ENCODE measurements at regions not wholly inside any gene's neighbourhood (a gene's known extent, or its start where the extent isn't known, plus 50 kb on each side); places are given as distances from the start of the nearest gene placed in this dataset.

DNA sequence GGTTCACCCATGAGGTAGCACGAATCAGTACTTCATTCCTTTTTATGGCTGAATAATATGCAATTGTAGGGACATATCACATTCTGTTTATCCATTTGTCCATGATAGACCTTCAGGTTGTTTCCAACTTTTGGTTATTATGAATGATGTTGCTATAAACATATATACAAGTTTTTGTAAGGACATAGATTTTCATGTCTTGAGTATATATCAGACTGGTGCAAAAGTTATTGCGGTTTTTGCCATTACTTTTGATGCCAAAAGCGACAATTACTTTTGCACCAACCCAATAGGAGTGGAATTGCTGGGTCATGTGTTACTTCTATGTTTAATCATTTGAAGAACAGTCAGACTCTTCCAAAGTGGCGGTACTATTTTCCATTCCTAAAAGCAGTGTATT lies 361.5 kb downstream of the RPS24 start:
- no peak for DNase-seq (ENCODE audit: low spot score)

DNA sequence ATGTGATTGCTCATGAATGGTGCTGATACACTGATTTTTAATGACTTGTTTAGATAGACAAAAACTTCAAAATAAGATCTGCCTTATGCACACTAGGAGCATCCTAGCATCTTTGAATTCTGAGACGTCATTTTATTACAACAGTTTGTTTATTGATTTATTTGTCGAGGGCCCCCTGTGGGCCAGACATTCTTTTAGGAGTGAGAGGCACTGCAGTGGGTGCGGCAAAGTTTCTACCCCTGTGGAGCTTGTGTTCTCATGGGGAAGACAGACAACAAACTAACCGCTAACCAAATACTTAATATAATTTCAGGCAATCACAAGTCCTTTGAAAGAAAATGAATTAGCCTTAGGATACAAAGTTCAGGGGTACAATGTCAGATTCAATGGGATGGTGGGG lies 363.1 kb downstream of the RPS24 start:
- DNase-seq (ENCODE audit: low spot score): no peak

DNA sequence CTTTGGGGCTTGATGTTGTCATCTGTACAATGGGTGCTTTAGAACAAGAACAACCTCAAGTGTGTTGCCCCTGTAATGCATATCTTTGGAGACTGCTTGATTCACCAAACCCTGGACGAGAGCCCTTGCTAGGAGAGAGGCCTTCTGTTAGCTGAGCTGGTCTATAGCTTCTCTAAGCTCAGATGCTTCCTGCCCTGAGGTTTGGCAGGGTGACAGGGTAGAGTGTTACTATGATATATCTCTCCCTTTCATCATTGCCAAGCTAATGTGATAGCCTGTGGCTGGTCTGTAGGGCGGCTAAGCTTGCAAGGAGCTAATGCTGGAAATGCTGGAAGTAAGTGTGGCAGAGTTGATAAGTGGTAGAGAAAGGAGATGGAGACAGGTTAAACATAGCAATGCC lies 364.1 kb downstream of the RPS24 start:
- DNase-seq (ENCODE audit: low spot score): no peak

DNA sequence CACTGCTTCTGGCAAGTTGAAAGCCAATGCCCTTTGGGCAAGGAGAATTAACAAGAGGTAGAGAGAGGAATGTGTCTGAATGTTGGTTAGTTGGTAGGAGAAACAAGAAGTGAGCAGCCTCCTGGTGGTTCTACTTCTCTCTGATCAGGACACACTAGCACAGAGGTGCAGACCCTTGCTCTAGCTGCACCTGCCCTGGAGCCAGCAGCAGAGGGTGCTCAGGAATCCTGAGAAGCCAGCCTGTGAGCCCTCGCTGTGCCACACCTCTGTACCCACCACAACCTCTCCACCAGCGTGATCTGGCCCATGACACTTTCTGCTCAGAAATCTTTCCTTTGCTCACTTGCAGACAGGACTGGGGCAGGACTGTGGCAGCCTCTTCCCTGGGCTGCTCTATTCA lies 364.7 kb downstream of the RPS24 start:
- DNase-seq (ENCODE audit: low spot score): no peak

DNA sequence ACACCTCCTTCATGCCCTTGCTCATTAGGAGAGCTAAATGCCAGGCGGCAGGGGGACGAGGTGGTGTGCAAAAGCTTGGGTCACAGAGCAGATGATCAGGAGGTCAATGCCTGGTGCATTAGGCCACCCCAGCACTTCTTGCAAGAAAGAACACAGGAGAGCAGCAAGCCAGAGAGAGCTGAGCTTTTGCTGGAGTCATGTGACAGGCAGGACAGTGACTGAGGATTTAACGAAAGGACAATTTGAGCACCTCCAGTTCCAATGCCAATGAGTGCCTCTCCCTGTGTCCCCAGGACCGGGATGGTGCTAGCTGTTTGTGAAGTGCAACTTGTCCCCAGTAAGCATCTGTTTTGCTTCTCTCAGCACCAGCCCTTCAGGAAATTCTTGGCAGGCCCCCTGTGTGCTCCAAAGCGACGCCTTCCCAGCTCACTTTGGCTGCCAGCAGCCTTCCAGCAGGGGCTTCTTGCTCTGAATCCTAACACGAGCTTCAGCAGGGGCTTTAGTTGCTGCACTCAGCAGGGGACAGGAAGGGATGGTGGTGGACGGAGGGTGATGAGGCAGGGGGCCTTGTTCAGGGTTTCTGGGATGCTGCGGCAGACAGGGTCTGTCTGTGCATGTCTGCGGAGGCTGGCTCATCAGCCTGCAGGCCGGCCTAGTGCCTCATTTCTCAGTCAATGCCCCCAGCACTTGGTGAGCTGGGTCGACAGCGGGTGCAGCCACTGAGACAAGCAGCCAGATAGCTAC lies 368.1 kb downstream of the RPS24 start:
- DNase-seq (ENCODE audit: low spot score): no peak

DNA sequence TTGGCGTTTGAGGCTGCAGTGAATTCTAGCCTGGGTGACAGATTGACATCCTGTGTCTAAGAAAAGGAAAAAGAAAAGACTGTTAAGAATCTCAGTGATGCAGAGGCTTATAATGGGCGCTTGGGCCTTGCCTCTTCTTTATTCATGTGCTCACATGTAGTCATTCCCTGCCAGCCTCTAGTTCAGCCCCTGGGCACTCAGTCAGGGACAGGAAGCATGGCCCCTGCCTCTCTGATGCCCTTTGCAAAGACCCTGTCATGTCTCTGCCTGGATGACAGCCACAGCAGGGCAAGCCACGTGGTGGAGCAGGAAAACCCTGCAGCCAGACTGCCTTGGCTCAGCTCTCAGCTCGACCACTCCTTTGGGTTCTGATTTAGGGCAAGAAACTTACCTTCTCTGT lies 368.9 kb downstream of the RPS24 start:
- no peak for DNase-seq (ENCODE audit: low spot score)

DNA sequence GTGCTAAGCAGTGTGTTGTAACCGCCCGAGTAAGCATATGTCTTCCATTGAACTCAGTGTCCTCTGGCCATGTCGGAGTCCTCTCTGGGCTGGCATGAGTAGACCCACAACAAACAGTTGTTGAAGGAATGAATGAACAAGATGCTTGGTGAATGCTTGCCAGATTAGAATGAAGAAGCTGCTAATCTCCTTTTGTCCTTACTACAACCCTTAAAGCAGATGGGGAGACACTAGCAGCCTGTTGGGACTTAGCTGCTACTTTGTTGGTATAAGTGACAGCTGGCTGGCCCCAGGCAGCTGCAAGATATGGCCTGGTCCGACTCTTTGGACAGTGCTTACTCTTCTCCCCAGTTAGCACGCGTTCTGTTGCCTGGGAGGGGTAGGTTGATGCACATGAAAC lies 370.1 kb downstream of the RPS24 start:
- no peak for DNase-seq (ENCODE audit: low spot score)

DNA sequence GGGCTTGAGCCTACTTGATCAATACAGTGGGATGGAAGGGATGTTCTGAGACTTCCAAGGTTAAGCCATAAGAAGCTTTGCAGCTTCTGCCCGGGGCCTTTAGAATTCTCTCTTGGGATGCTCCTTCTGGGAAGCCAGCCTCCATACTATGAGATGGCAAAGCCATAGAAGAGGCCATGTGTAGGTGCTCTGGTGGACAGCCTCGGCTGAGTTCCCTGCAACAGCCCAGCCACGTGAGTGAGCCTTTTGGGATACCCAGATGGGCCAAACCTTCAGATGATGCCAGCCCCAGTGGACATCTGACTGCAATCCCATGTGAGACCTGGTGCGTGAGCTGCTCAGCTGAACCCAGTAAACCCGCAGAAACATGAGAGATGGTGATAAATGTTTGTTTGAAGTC lies 370.6 kb downstream of the RPS24 start:
- no peak for DNase-seq (ENCODE audit: low spot score)

DNA sequence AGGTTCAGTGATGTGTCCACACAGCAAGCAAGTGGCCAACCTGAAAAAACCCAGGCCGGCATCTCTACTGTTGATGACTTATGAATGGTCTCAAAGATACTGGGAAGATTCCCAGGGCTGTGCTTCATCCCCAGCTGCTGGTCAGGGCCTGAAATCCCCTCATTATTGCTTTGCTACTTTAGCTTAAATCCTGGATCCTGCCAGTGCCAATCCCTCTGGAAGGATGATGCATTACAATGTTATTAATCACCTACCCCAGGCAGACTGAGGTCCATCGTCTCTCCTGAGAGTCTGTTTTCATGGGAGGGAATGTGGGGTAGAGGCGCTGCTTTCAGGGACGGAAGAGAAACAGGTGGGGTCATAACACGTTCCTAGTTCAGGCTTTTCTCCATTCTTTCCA lies 371.6 kb downstream of the RPS24 start:
- DNase-seq (ENCODE audit: low spot score): no peak

DNA sequence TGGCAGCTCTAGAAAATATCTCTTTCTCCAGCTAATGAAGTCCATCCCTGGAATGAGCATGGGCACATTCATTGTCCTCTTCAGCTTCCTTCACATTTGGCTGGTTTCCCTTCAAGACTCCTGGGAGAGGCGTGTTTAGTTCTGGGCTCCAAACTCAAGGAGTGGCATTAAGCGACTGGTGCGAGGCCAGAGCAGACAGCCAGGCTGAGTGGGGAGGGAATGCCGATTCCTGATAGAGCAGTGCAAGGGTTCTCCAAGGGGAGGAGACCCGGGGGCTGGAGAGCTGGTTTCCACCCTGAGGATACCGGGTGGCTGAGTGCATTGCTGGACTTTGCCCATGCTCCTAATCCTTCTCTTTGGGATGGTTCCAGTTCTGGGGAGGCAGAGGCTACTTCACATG lies 372.1 kb downstream of the RPS24 start:
- DNase-seq (ENCODE audit: low spot score): no peak

DNA sequence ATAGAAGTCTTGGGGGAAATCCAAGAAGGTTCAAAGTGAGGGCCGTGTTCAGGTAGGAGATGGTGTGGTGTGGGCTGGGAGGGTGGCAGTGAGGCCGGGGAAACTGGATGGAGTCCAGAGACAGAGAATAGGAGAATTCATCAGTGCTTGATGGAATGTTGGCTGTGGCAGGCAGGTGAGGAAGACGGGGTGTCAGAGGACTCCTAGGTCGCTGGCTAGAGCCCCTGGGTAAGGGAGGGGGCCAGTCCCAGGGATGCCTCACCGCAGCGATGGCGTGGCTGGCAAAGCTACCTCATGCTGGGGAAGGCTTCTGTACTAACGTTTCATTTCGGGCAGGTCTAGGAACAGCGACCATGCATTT lies 373.0 kb downstream of the RPS24 start:
- no peak for DNase-seq (ENCODE audit: low spot score)

DNA sequence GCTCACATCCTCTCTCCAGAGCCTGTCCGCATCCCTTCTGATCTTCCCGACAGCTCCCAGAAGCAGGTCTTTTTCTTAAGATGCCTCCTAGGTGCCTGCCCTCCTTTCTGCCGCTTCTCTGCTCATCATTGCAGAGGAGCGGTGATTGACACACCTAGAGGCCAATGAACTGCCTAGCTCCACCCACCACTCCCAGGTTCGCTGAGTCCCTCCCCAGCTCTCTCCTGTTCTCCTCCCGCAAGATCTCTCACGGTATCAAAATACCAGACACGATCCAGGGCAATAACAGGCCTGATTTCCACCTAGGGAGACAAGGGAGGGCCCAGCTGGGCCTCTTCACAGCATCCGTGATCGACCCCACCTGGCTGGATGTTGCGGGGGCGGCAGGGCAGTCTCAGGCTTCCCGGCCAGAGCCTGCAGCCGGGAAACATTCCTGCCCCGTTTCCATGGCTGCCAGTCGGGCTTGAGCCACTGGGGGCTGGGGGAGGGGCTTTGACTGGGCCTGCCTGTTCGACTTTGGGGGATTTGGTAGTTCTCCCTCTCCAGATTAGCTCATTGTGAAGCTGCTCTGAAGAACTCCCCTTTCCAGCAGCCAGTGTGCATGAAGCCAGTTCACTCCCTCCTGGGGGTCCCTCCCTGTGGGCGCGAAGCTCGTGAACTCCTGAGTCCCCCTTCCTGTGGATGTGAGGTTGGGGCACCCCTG lies 373.5 kb downstream of the RPS24 start:
- DNase-seq (ENCODE audit: low spot score): peak; percentile 74

DNA sequence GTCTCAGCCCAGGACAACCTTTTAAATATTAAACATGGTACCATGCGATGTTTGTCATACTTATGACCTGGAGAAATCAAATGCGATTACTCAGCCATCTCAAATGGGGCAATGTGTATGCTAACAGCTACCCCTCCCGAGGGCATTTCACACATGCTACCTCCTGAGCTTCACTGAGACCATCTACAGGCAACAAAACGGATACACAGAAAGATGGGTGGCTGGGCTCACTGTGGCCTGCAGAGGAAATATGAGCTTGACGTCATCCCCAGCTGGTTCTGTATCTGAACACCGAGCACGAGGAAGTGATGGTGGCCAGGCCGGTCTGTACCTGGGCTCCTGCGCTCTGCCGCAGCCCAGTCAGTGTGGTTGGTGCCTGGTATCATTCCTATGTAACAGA lies 374.3 kb downstream of the RPS24 start:
- no peak for DNase-seq (ENCODE audit: low spot score)

DNA sequence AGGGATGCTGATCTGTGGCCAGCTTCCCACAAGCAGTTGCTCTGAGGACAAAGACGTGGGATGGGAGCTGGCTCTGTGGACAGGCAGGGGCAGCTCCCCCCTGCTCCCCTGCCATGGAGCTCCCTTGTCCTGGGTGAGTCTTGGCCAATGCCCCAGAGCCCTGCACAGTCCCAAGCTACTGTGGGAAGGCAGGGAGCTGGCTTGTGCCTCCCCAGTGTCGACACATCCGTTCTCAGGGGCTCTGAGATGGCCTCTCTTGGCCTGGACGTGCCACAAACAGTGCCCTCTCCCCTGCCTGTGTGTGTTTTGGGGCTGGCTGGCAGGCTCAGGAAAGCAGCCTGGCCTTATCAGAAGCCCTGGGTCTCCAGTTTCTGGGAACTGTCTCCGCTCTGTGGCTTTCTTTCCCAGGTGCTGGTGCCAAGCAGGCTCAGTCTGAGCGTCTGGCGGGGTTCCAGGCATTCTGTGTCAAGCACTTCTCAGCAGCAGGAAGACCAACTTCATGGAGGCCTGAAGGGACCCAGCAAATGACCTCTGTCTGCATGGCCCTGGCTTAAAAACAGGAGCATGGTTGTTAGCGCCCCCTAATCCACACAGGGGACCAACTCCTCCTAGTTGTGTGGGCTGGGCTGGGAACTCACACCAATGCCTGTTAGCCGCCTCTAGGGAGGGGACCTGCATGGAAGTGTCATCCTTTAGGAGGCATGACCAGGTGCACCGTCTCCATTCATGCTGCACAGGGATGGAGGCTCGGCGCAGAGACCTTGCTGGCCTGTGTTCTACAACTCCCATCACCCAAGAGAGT lies 375.2 kb downstream of the RPS24 start:
- DNase-seq (ENCODE audit: low spot score): no peak

DNA sequence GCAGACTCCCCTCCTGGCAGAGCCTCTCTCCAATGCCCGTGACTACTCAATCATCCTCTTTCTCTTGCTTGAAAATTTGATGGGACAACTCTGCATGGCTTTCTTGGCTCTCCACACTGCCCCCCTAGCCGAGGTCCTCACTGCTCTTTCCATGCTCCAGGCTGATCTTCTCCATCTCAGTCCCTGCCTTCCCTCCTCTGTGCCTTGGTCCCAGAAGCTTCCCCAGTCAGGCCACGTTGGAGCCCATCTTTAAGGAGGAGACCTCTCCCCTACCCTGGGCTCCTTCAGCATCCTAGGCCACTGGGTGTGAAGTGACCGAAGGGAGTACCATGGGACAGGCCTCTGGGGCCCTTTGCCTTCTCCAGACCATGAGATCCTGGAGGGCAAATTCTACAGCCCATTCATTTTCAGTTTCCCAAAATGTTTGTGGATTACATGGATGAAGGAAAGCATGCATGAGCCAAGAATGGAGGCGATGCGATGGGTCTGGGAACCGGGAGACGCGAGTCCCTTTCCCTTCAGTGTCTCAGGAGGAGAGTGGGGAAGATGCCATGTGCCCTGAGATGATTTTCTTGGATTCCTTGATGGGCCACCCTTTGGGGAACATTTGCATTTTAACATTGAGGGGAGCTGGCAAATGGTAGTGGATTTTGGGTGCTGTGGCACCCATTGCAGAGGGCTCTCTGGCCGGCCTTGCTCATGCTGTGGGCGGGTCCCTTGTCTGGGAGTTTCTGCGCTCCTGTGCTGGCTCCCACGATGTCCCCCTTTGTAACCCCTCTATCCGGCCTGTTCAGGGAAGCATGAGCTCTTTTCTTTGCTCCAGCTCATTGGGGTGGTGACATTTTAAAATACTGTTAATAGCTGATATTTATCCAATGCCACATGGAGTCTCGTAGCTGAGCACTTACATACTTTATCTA lies 376.6 kb downstream of the RPS24 start:
- no peak for DNase-seq (ENCODE audit: low spot score)

DNA sequence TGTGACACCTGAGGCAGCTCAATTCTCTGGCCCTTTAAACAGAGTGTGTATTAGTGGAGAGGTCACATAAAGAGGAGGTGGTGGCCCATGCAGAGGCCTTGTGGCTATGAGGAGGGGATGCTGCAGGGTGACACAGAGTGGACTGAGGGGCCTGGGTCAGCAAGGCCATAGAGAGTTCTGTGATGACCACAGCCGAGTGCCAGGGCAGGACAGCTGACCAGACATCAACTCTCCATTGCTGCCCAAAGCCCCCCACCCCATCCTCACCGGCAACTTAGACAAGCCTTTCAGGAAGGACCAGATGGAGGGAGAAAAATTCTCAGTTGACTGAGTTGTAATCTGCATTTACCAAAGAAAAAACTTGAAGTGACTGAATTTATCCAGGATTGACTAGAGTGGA lies 378.1 kb downstream of the RPS24 start:
- no peak for DNase-seq (ENCODE audit: low spot score)

DNA sequence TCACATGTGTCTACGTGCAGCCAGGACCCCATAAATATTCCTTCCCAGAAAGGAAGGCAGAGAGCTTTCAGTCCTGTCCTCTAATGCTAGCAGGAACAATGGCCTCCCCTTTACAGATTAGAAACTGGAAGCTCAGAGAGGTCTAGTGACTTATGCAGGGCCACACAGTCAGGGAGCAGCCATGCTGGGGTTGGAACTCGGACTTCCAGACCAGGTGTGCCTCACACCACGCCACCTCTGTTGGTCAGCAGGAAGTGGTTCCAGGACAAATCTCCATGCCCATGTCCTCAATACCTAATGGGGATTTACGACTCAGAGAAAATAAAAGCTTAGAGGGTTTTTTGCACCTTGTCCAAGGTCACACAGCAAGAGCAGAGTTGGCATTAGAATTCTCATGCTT lies 378.9 kb downstream of the RPS24 start:
- no peak for DNase-seq (ENCODE audit: low spot score)

DNA sequence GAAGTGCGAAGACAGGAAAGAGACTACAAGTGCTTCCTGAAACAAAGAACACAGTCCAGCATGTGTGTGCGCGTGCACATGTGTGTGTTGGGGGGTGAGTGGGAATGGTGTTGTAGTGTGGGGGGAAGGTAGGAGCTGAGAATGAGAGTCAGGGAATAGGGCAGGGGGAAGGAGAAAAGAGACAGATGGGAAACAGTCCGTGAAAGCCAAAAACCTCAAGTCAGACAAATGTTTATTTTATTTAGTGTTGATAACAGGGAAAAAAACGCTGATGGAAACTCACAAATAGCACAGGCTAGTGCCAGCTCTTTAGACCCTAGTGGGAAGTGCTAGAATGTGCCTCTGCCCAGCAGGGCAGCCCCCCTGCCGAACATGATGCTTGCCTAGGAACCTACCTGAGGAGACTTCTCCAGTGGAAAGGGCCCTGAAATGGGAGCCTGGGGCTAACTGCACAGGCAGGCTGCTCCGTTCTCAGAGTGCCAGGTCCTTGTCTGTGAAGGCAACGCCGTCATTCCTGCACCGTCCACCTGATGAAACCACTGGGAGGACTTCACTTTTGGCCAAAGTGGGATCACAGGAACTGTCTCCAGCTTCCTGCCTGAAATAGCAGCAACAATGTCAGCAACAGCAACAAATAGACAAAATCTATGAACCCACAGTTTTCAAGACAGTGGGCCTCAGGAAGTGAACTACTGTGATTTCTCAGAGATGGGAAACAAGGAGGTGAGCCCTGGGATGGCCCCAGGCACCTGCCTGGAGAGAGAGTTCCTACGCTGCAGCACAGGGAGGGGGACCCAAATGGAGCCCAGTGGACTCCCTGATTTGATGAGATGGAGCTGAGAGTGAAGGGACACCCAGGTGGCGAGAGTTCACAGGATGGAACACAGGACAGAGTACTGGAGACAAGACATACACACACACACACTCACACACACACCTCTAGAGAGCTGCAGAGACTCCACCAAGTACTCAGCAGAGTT lies 379.7 kb downstream of the RPS24 start:
- no peak for DNase-seq (ENCODE audit: low spot score)

DNA sequence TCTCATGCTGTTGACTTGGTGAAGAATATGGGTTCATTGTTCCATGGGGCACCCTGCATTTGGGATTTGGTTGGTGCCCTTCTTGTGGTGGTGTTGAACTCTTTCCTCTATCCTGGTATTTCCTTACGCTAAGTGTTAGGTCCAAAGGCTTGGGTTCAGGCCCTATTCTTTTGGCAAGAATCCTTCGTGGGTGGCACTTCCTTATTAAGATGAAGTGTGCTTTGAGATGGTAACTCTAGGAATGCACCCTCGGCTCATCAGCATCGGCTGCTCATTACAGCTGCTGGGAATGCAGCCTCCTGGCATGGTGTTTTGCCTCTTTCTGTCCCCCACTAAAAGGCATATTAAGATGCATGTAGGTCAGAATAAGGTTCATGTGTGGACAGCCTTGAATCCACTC lies 380.7 kb downstream of the RPS24 start:
- no peak for DNase-seq (ENCODE audit: low spot score)

DNA sequence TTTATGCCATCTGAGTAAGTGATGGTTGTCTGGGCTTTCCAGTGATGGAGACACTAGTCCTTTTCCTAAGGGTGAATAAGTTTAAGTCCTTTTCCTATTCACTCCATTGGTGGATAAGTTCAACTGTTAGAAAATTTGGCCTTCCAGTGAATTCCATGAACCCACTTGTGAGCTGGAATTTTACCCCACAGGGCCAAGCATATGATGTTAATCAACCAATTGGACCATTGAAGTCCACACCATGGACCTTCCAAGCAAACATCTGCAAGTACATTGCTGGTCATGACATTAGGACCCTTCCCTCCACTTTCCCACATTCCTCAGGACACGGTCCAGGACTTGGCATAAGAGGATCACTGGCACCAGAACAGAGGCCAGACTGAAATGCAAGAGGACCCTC lies 381.4 kb downstream of the RPS24 start:
- DNase-seq (ENCODE audit: low spot score): no peak

All from HuH-7 (cell line).